ENCODE measurements at regions not wholly inside any gene's neighbourhood (a gene's known extent, or its start where the extent isn't known, plus 50 kb on each side); places are given as distances from the start of the nearest gene placed in this dataset.

GRCh38 chr19:5392486-5392885 lies 51.9 kb upstream of the PTPRS start:
- no TSS peak for BruUV-seq (replicated peaks)
- H3K4me1 ChIP-seq (ENCODE audit: insufficient read depth, low read length, poor library complexity, severe bottlenecking), result no peaks in the 10 kb centered on the region
- no peak for DNase-seq (ENCODE audit: low spot score)
- ChIA-PET POLR2A (ENCODE audit: low non-redundant PET) (no interaction called here), CTCF (no interaction called here)
- intact Hi-C loops (cut with micrococcal nuclease; ENCODE audit: unreplicated experiment), result no loop called here
- H3K9me3 ChIP-seq (ENCODE audit: low read depth, low read length, poor library complexity, severe bottlenecking), result no peaks in the 10 kb centered on the region
- H3K27ac ChIP-seq (ENCODE audit: low read depth, low read length, poor library complexity, severe bottlenecking), result no peak overlapping the region
- no peak overlapping the region for H3K4me3 ChIP-seq (ENCODE audit: low read depth, low read length, poor library complexity, severe bottlenecking)
- peaks cover 53% of the 10 kb centered on the region for H3K27me3 ChIP-seq (replicated peaks; ENCODE audit: insufficient read depth, low read depth, low read length, poor library complexity)
- TF ChIP-seq EZH2 (IDR thresholded peaks at IDR 0.05; ENCODE audit: borderline replicate concordance, low read depth, low read length, poor library complexity, severe bottlenecking), result no peak
- TF ChIP-seq CTCF (conservative IDR thresholded peaks at IDR 0.05; ENCODE audit: low read depth, low read length), result no peak
- H3K36me3 ChIP-seq (ENCODE audit: insufficient read depth, low read length, poor library complexity, severe bottlenecking), result no peaks in the 10 kb centered on the region

- H3K27me3 ChIP-seq (replicated peaks; ENCODE audit: insufficient read depth, low read depth, low read length, poor library complexity), result peaks cover 59% of the 10 kb centered on the region
- intact Hi-C loops (cut with micrococcal nuclease; ENCODE audit: unreplicated experiment), result no loop called here
These were observed 52.5 kb upstream of the PTPRS start for GRCh38 chr19:5393088-5393487.

GRCh38 chr19:5394551-5395505 lies 54.2 kb upstream of the PTPRS start:
- no peak for TF ChIP-seq CTCF (conservative IDR thresholded peaks at IDR 0.05; ENCODE audit: low read depth, low read length)
- no peak for DNase-seq (ENCODE audit: low spot score)
- Histone ChIP-seq H3K4me3 (ENCODE audit: low read depth, low read length, poor library complexity, severe bottlenecking) (no peak overlapping the region), H3K36me3 (ENCODE audit: insufficient read depth, low read length, poor library complexity, severe bottlenecking) (no peaks in the 10 kb centered on the region), H3K4me1 (ENCODE audit: insufficient read depth, low read length, poor library complexity, severe bottlenecking) (no peaks in the 10 kb centered on the region), H3K9me3 (ENCODE audit: low read depth, low read length, poor library complexity, severe bottlenecking) (no peaks in the 10 kb centered on the region), H3K27ac (ENCODE audit: low read depth, low read length, poor library complexity, severe bottlenecking) (no peak overlapping the region), H3K27me3 (replicated peaks; ENCODE audit: insufficient read depth, low read depth, low read length, poor library complexity) (peaks cover 57% of the 10 kb centered on the region)
- no TSS peak for BruUV-seq (replicated peaks)
- ChIA-PET CTCF (no interaction called here), POLR2A (ENCODE audit: low non-redundant PET) (no interaction called here)
- intact Hi-C loops (cut with micrococcal nuclease; ENCODE audit: unreplicated experiment), result no loop called here

More at GRCh38 chr19:5393088-5393487, 52.5 kb upstream of the PTPRS start:
- Histone ChIP-seq H3K9me3 (ENCODE audit: low read depth, low read length, poor library complexity, severe bottlenecking) (no peaks in the 10 kb centered on the region), H3K4me1 (ENCODE audit: insufficient read depth, low read length, poor library complexity, severe bottlenecking) (no peaks in the 10 kb centered on the region), H3K27ac (ENCODE audit: low read depth, low read length, poor library complexity, severe bottlenecking) (no peak overlapping the region), H3K4me3 (ENCODE audit: low read depth, low read length, poor library complexity, severe bottlenecking) (no peak overlapping the region), H3K36me3 (ENCODE audit: insufficient read depth, low read length, poor library complexity, severe bottlenecking) (no peaks in the 10 kb centered on the region)
- no TSS peak for BruUV-seq (replicated peaks)
- TF ChIP-seq EZH2 (IDR thresholded peaks at IDR 0.05; ENCODE audit: borderline replicate concordance, low read depth, low read length, poor library complexity, severe bottlenecking) (no peak), CTCF (conservative IDR thresholded peaks at IDR 0.05; ENCODE audit: low read depth, low read length) (no peak)
- CTCF ChIA-PET, result no interaction called here
- DNase-seq (ENCODE audit: low spot score), result no peak
- POLR2A ChIA-PET (ENCODE audit: low non-redundant PET), result interaction anchor here (0.6 kb wide), 1 partner anchor 13 kb away, joined by 3 read pairs; no protein-coding TSS in a partner anchor
